ENCODE measurements at regions not wholly inside any gene's neighbourhood (a gene's known extent, or its start where the extent isn't known, plus 50 kb on each side); places are given as distances from the start of the nearest gene placed in this dataset.

DNA sequence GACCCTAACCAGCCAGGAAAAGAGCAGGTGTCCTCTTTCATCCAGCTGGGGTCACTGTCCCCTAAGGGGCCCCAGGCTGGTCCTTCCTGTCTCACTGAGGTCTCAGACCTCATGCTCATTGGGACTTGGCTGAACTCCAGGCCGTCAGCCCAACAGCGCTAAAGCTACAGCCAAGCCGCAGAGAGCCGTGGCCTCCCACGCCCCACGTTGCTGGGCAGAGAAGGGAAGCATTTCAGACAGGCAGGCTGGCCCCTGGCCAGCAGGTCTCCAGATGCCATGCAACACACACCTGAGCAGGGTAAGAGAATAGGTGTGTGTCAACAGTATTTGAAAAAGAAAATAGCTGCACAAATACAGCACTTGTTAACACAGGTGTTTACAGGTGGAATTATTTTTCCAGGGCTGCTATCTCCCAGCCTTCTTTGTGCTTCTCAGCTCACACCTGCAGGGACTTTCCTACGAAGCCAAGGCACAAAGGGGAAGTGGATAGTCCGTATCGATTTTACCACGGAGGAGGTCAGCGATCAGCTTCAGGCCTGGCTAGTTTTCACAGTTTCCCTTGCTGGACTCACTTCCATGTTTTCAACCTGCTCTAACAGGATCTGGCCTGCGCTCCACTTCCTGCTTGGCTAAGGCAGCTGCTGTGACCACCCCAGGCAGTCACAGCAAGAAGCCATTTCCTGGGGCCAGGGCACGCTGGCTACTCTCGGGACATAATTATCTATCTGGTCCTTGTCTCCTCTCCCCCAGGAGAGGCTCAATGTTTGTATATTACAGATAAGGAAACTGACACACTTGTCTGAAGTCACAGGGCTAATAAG, 156.1 kb upstream of the ID2 start (continued):
- TF ChIP-seq, protein P1, sequence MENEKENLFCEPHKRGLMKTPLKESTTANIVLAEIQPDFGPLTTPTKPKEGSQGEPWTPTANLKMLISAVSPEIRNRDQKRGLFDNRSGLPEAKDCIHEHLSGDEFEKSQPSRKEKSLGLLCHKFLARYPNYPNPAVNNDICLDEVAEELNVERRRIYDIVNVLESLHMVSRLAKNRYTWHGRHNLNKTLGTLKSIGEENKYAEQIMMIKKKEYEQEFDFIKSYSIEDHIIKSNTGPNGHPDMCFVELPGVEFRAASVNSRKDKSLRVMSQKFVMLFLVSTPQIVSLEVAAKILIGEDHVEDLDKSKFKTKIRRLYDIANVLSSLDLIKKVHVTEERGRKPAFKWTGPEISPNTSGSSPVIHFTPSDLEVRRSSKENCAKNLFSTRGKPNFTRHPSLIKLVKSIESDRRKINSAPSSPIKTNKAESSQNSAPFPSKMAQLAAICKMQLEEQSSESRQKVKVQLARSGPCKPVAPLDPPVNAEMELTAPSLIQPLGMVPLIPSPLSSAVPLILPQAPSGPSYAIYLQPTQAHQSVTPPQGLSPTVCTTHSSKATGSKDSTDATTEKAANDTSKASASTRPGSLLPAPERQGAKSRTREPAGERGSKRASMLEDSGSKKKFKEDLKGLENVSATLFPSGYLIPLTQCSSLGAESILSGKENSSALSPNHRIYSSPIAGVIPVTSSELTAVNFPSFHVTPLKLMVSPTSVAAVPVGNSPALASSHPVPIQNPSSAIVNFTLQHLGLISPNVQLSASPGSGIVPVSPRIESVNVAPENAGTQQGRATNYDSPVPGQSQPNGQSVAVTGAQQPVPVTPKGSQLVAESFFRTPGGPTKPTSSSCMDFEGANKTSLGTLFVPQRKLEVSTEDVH (IDR thresholded peaks at IDR 0.05; ENCODE audit: low read depth, partially characterized antibody) = peak; percentile 15
- TF ChIP-seq MCM5 (IDR thresholded peaks at IDR 0.05; ENCODE audit: low read depth) (no peak), ZNF780A (CRISPR knock-in tag; IDR thresholded peaks at IDR 0.05) (no peak), ZNF830 (CRISPR knock-in tag; IDR thresholded peaks at IDR 0.05) (no peak), ZFPM2 (CRISPR knock-in tag; IDR thresholded peaks at IDR 0.05) (no peak), SRSF9 (IDR thresholded peaks at IDR 0.05; ENCODE audit: borderline replicate concordance, low read depth, low read length) (no peak), NFIC (IDR thresholded peaks at IDR 0.05) (peak; percentile 99), PURB (CRISPR knock-in tag; IDR thresholded peaks at IDR 0.05; ENCODE audit: low read depth) (no peak), MTA2 (IDR thresholded peaks at IDR 0.05; ENCODE audit: low read depth) (peak; percentile 67), ZNF551 (CRISPR knock-in tag; IDR thresholded peaks at IDR 0.05) (no peak), EP300 (IDR thresholded peaks at IDR 0.05; ENCODE audit: low read length) (peak; percentile 91), MYNN (IDR thresholded peaks at IDR 0.05) (peak; percentile 77), MYNN (CRISPR knock-in tag; IDR thresholded peaks at IDR 0.05) (no peak), ATF1 (CRISPR knock-in tag; IDR thresholded peaks at IDR 0.05) (no peak), ATF1 (tag; IDR thresholded peaks at IDR 0.05) (peak; percentile 81), ZNF212 (CRISPR knock-in tag; IDR thresholded peaks at IDR 0.05) (no peak), ZNF146 (CRISPR knock-in tag; IDR thresholded peaks at IDR 0.05; ENCODE audit: unreplicated experiment) (no peak), SNIP1 (IDR thresholded peaks at IDR 0.05; ENCODE audit: low read depth) (no peak), RAD21 (CRISPR knock-in tag; conservative IDR thresholded peaks at IDR 0.05 in 1 of 2, IDR thresholded peaks at IDR 0.05 in 1 of 2) (peak; percentile 97 to 99)
- TF ChIP-seq, protein P2, sequence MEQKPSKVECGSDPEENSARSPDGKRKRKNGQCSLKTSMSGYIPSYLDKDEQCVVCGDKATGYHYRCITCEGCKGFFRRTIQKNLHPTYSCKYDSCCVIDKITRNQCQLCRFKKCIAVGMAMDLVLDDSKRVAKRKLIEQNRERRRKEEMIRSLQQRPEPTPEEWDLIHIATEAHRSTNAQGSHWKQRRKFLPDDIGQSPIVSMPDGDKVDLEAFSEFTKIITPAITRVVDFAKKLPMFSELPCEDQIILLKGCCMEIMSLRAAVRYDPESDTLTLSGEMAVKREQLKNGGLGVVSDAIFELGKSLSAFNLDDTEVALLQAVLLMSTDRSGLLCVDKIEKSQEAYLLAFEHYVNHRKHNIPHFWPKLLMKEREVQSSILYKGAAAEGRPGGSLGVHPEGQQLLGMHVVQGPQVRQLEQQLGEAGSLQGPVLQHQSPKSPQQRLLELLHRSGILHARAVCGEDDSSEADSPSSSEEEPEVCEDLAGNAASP (IDR thresholded peaks at IDR 0.05) = no peak
- TF ChIP-seq, protein P3, sequence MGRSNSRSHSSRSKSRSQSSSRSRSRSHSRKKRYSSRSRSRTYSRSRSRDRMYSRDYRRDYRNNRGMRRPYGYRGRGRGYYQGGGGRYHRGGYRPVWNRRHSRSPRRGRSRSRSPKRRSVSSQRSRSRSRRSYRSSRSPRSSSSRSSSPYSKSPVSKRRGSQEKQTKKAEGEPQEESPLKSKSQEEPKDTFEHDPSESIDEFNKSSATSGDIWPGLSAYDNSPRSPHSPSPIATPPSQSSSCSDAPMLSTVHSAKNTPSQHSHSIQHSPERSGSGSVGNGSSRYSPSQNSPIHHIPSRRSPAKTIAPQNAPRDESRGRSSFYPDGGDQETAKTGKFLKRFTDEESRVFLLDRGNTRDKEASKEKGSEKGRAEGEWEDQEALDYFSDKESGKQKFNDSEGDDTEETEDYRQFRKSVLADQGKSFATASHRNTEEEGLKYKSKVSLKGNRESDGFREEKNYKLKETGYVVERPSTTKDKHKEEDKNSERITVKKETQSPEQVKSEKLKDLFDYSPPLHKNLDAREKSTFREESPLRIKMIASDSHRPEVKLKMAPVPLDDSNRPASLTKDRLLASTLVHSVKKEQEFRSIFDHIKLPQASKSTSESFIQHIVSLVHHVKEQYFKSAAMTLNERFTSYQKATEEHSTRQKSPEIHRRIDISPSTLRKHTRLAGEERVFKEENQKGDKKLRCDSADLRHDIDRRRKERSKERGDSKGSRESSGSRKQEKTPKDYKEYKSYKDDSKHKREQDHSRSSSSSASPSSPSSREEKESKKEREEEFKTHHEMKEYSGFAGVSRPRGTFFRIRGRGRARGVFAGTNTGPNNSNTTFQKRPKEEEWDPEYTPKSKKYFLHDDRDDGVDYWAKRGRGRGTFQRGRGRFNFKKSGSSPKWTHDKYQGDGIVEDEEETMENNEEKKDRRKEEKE (IDR thresholded peaks at IDR 0.05; ENCODE audit: borderline replicate concordance in 1 of 2, control insufficient read depth in 1 of 2, low read depth in 2 of 2, low read length in 1 of 2) = no peak
- TF ChIP-seq, protein P4, sequence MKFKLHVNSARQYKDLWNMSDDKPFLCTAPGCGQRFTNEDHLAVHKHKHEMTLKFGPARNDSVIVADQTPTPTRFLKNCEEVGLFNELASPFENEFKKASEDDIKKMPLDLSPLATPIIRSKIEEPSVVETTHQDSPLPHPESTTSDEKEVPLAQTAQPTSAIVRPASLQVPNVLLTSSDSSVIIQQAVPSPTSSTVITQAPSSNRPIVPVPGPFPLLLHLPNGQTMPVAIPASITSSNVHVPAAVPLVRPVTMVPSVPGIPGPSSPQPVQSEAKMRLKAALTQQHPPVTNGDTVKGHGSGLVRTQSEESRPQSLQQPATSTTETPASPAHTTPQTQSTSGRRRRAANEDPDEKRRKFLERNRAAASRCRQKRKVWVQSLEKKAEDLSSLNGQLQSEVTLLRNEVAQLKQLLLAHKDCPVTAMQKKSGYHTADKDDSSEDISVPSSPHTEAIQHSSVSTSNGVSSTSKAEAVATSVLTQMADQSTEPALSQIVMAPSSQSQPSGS (CRISPR knock-in tag; IDR thresholded peaks at IDR 0.05) = no peak

Data from K562 (cell line).